Cortex of kidney (tissue), 1 donor: ENCODE measurements at regions not wholly inside any gene's neighbourhood (a gene's known extent, or its start where the extent isn't known, plus 50 kb on each side); places are given as distances from the start of the nearest gene placed in this dataset.

Experiments used
- DNase-seq: peaks from one replicate; lab custom pipeline; 2025; lab: John Stamatoyannopoulos, UW

- DNase-seq, result no peak
Observed at GRCh38 chr6:168908887-168909286, 344.8 kb downstream of the THBS2 start.

GRCh38 chr6:168908166-168908565 lies 345.5 kb downstream of the THBS2 start:
- DNase-seq, result no peak

- DNase-seq, result no peak
Observed at GRCh38 chr6:168906391-168906790, 347.3 kb downstream of the THBS2 start.

GRCh38 chr6:168905451-168906090 lies 348.1 kb downstream of the THBS2 start:
- DNase-seq, result no peak

GRCh38 chr6:168903613-168904345 lies 349.9 kb downstream of the THBS2 start:
- DNase-seq, result no peak

- DNase-seq, result no peak
Observed at GRCh38 chr6:168902075-168902474, 351.6 kb downstream of the THBS2 start.

GRCh38 chr6:168901076-168901475 lies 352.6 kb downstream of the THBS2 start:
- no peak for DNase-seq

- no peak for DNase-seq
Observed at GRCh38 chr6:168896321-168896720, 357.3 kb downstream of the THBS2 start.

GRCh38 chr6:168895102-168895812 lies 358.4 kb downstream of the THBS2 start:
- DNase-seq, result no peak

GRCh38 chr6:168892031-168892430 lies 361.6 kb downstream of the THBS2 start:
- DNase-seq, result no peak

- DNase-seq, result no peak
Observed at GRCh38 chr6:168890981-168891365, 362.7 kb downstream of the THBS2 start.

GRCh38 chr6:168890306-168890980 lies 363.2 kb downstream of the THBS2 start:
- DNase-seq, result no peak

GRCh38 chr6:168888786-168889345 lies 364.8 kb downstream of the THBS2 start:
- DNase-seq, result no peak

GRCh38 chr6:168888102-168888501 lies 365.5 kb downstream of the THBS2 start:
- no peak for DNase-seq

- DNase-seq, result no peak
Observed at GRCh38 chr6:168887621-168888020, 366.0 kb downstream of the THBS2 start.

GRCh38 chr6:168886964-168887363 lies 366.7 kb downstream of the THBS2 start:
- no peak for DNase-seq

- no peak for DNase-seq
Observed at GRCh38 chr6:168885751-168886742, 367.6 kb downstream of the THBS2 start.

GRCh38 chr6:168885196-168885595 lies 368.4 kb downstream of the THBS2 start:
- DNase-seq, result no peak

- DNase-seq, result no peak
Observed at GRCh38 chr6:168884646-168885086, 369.0 kb downstream of the THBS2 start.

GRCh38 chr6:168884050-168884645 lies 369.5 kb downstream of the THBS2 start:
- DNase-seq, result no peak
